ENCODE measurements at regions not wholly inside any gene's neighbourhood (a gene's known extent, or its start where the extent isn't known, plus 50 kb on each side); places are given as distances from the start of the nearest gene placed in this dataset.

- TF ChIP-seq, protein P1, sequence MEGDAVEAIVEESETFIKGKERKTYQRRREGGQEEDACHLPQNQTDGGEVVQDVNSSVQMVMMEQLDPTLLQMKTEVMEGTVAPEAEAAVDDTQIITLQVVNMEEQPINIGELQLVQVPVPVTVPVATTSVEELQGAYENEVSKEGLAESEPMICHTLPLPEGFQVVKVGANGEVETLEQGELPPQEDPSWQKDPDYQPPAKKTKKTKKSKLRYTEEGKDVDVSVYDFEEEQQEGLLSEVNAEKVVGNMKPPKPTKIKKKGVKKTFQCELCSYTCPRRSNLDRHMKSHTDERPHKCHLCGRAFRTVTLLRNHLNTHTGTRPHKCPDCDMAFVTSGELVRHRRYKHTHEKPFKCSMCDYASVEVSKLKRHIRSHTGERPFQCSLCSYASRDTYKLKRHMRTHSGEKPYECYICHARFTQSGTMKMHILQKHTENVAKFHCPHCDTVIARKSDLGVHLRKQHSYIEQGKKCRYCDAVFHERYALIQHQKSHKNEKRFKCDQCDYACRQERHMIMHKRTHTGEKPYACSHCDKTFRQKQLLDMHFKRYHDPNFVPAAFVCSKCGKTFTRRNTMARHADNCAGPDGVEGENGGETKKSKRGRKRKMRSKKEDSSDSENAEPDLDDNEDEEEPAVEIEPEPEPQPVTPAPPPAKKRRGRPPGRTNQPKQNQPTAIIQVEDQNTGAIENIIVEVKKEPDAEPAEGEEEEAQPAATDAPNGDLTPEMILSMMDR (IDR thresholded peaks at IDR 0.05) = no peak
- no peak for TF ChIP-seq POLR2A (IDR thresholded peaks at IDR 0.05)
These were observed 53.2 kb upstream of the HIF1A start for GRCh38 chr14:61641914-61642613.

Measured in Peyer's patch (tissue), 4 donors.